GM13977 (cell line): ENCODE measurements at regions not wholly inside any gene's neighbourhood (a gene's known extent, or its start where the extent isn't known, plus 50 kb on each side); places are given as distances from the start of the nearest gene placed in this dataset.

ENCODE experiments used
- DNase-seq: peaks from one replicate; pipeline ENCODE4 v3.0.0; 2012; ENCODE audit warnings: low spot score
- in situ Hi-C: fragments of 300-500 bp; cut with MboI; formaldehyde crosslinking; loops from one replicate; pipeline ENCODE4 v1.12.0; 2022; ENCODE audit warnings: low sequenced_read_pairs, low pct_unique_long_range_greater_than_20kb, mixed read lengths, inconsistent platforms; ENCODE audit not compliant: unreplicated experiment
- TF ChIP-seq, protein P1 (sequence below): IDR thresholded peaks from 2 replicates; pipeline ENCODE4 v1.5.1; 2012; ENCODE audit warnings: mild to moderate bottlenecking, control low read depth; ENCODE audit not compliant: insufficient read depth; ENCODE audit errors: extremely low read depth, missing control alignments

DNA sequence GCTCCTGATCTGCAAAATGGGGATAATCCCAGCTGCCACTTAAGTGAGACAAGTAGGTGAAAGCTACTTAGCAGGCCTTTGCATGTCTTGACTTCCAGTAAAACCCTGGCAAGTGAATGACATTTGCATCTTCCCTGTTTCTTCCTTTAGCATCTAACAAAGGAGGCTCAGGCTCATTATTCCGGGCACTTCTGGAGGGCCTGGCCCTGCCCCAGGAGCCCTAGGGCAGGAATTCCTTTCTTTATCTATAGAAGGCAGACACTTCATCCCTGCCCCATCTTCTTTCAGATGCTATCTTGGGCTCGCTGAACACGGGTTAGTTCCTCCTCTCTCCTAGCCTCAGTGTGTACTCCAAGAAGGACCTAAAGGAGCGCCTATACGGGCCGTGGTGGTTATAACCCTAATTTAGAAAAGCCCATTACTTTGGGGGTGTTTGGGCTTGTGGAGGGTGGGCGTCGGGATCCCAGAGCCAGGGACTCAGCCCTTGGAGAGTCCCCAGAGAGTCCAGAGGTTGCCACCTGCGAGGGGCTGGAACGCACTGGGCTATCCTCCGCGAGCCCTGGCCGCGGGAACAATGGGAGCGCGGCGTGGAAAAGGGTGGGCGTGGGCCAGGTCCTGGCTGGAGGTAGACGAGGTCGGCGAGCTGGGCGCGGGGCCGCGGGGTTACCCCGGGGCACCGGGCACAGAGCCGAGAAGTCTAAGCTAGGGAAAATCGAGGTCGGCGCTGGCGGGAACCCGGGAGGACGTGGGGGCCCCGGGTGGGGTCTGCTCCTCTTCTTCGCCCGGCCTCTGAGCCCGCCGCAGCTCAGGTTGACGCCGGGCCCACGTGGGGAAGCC, 62.8 kb upstream of the EPB41L1 start:
- in situ Hi-C loops: no loop called here
- TF ChIP-seq, protein P1, sequence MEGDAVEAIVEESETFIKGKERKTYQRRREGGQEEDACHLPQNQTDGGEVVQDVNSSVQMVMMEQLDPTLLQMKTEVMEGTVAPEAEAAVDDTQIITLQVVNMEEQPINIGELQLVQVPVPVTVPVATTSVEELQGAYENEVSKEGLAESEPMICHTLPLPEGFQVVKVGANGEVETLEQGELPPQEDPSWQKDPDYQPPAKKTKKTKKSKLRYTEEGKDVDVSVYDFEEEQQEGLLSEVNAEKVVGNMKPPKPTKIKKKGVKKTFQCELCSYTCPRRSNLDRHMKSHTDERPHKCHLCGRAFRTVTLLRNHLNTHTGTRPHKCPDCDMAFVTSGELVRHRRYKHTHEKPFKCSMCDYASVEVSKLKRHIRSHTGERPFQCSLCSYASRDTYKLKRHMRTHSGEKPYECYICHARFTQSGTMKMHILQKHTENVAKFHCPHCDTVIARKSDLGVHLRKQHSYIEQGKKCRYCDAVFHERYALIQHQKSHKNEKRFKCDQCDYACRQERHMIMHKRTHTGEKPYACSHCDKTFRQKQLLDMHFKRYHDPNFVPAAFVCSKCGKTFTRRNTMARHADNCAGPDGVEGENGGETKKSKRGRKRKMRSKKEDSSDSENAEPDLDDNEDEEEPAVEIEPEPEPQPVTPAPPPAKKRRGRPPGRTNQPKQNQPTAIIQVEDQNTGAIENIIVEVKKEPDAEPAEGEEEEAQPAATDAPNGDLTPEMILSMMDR: no peak
- no peak for DNase-seq

DNA sequence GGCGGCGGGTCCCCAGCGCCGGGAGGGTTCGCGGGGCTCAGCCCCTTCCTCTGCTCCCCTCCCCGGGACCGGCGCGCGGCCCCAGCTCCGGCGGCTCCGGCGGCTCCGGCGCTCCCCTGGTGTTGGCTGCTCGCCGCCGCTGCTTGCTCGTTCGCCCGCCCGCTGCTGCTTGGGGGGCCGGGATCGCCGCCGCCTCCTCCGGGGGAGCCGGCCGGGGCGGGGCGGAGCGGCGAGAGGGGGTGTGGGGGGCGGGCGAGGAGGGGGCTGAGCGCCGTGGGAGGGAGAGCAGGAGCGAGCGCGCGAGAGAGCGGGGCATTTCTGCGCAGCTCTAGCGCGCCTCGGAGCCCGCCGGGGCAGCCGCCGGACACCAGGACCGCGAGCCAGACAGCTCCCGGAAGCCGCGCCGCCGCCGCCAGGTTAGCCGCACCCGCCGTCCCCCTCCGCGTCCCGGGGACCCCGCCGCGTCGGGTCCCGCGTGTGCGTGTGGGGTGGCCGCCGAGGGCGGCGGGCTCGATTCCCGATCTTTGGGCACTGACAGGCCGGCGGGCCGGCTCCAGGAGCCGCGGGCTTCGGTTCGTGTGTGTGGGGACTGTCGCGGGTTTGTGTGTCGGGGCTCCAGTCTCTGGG, 62.0 kb upstream of the EPB41L1 start:
- TF ChIP-seq, protein P1: no peak
- DNase-seq: peak; percentile 66
- in situ Hi-C loops: no loop called here

DNA sequence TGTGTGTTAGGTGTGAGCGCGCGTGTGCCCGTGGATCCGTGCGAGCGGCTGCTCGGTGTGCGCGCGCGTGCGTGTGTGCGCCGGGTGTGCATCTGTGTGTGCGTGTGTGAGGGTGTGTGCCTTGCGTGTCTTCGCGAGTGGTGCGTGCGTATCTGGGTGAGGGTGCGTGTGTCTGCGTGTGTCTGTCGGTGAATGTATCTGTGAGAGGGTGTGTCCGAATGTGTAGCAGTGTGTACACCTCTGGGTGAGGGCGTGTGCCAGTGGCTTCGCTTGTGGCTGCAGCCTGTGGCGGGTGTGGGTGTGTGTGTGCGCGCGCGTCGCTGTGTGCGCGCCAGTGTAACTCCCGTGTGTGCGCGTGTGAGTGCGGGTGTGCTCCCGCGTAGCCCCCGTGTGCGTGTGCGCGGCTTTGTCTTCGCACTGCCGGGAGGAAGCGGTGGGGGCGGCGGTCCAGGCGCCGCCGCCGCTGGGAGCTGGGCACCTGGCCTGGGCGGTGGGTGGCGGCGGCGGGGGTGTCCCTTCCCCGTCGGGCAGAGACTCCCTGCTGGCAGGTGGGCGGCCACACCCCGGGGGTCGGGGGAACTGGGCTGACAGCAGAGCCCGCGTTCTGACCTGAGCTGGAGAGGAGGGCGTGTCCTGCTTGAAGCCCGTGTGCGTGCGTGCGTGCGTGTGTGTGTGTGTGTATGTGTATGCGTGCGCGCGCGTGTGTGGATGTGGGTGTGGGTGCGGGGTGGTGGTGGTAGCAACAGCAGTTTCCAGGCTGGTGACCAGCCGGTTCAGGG, 61.3 kb upstream of the EPB41L1 start:
- peak; percentile 38 for DNase-seq
- in situ Hi-C loops: no loop called here
- TF ChIP-seq, protein P1: no peak

DNA sequence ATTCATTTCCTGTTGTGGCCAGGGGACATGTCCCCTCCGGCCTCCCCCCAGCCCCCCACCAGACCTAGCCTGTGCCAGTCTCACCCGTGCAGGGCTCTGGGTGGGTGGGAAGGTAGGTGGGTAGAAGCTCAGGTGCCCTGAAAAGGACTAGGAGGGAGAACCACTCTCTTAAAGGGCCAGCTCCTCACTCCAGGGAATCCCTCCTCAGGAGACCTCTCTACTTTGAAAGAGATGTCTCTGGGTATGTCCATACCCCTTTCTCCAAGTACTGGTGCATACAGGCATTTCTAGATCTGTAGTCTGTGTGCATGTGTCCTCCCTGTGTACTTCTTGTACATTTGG, 60.8 kb upstream of the EPB41L1 start:
- TF ChIP-seq, protein P1: no peak
- no peak for DNase-seq
- in situ Hi-C loops: no loop called here

DNA sequence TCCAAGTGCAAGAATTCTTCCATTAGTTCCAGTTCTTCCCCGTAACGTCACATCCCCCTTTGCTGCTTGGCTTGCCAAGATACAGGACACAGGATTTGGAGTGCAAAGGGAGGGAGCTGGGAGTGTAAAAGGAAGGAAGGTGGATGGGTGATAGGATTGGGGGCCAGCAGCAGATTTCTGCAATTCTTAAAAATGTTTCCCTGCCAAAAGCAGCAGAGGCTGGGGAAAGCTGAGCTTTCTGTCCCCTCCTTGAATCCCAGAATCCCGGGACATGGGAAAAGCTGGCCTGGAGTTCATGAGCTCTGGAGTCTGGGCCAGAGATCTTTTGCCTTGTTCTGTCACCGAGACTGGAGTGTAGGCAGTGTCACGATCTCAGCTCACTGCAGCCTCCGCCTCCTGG, 60.0 kb upstream of the EPB41L1 start:
- TF ChIP-seq, protein P1: no peak
- DNase-seq: no peak
- in situ Hi-C loops: no loop called here

DNA sequence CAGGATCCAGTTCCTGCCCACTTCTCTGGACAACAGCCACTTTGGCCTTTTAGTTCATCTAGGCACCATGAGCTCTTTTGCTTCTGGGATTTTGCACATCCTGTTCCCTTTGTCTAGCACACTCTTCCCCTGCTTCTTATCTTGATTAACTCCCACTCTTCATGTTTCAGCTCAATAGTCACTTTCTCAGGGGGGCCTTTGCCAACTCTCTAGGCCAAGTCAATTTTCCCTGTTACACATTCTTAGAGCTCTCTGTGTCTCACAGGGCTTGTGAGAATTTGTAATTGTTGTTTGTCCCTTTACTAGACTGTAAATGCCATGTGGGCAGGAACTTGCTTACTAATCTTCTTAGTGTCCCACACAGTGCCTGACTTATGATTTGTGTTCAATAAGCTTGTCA, 58.1 kb upstream of the EPB41L1 start:
- TF ChIP-seq, protein P1: no peak
- in situ Hi-C loops: no loop called here
- no peak for DNase-seq
